B cell (primary cell): ENCODE measurements at regions not wholly inside any gene's neighbourhood (a gene's known extent, or its start where the extent isn't known, plus 50 kb on each side); places are given as distances from the start of the nearest gene placed in this dataset.

Source experiments
- ATAC-seq: fragments of 200-7000 bp; cut with Tn5 transposase; one replicate; pipeline ENCODE4 v1.10.0; 2021; ENCODE audit warnings: low read depth, mild to moderate bottlenecking, moderate number of reproducible peaks, moderate library complexity
- CTCF ChIA-PET: fragments of 350-600 bp; sonication (Branson Sonifier 250); formaldehyde crosslinking; loops from one replicate; lab custom pipeline; 2021; ENCODE audit warnings: antibody characterized with exemption, inconsistent platforms; lab: Charles Lee
- POLR2A ChIA-PET: fragments of 350-600 bp; sonication (Branson Sonifier 250); formaldehyde crosslinking; loops from one replicate; lab custom pipeline; 2021; ENCODE audit warnings: antibody characterized with exemption; lab: Charles Lee
- DNase-seq: peaks from one replicate; pipeline ENCODE4 v3.0.0; 2013
- H2AFZ ChIP-seq: 2 replicates; pipeline ENCODE4 v1.6.1; 2012; ENCODE audit warnings: mild to moderate bottlenecking, low read depth, low read length; ENCODE audit not compliant: insufficient read depth, poor library complexity, severe bottlenecking
- H3K27ac ChIP-seq, 2 donors: 1 replicate in 1 of 2; 2 replicates in 1 of 2; pipeline ENCODE4 v1.5.1; 2012 to 2013; ENCODE audit warnings: low read length in 2 of 2, mild to moderate bottlenecking in 2 of 2, moderate library complexity in 1 of 2
- H3K27me3 ChIP-seq, 4 experiments: fragments of 200-600 bp in 1 of 4; sonication (generic) in 1 of 4; replicated peaks in 1 of 4; 1 replicate in 2 of 4; 2 replicates in 2 of 4; pipeline versions ENCODE4 v1.6.1 to v1.7.0; 2013 to 2016; ENCODE audit warnings: low read length in 3 of 4, mild to moderate bottlenecking in 2 of 4, mixed read lengths in 1 of 4, moderate library complexity in 1 of 4; ENCODE audit not compliant: insufficient read depth in 4 of 4, control insufficient read depth in 3 of 4; ENCODE audit errors: control extremely low read depth in 1 of 4
- H3K36me3 ChIP-seq, 2 experiments: replicated peaks in 1 of 2; 1 replicate in 1 of 2; 2 replicates in 1 of 2; pipeline versions ENCODE4 v1.6.1 to v1.7.1; 2013; ENCODE audit warnings: low read length in 1 of 2; ENCODE audit not compliant: insufficient read depth in 2 of 2, control insufficient read depth in 1 of 2; ENCODE audit errors: control extremely low read depth in 1 of 2, extremely low read depth in 1 of 2
- H3K4me1 ChIP-seq, 2 donors: fragments of 200-600 bp in 1 of 2; sonication (generic) in 1 of 2; 1 replicate in 1 of 2; 2 replicates in 1 of 2; pipeline versions ENCODE4 v1.5.1 to v1.6.1; 2013 to 2017; ENCODE audit warnings: low read length in 2 of 2; ENCODE audit not compliant: control insufficient read depth in 2 of 2, insufficient read depth in 2 of 2
- H3K4me2 ChIP-seq: replicated peaks from 2 replicates; pipeline ENCODE3; 2012; ENCODE audit warnings: mild to moderate bottlenecking, low read depth, low read length; ENCODE audit not compliant: poor library complexity, severe bottlenecking
- H3K4me3 ChIP-seq, 5 experiments: fragments of 200-600 bp in 1 of 5; sonication (generic) in 1 of 5; 1 replicate in 3 of 5; 2 replicates in 2 of 5; pipeline versions ENCODE4 v1.5.1 to v1.7.0; 2011 to 2016; ENCODE audit warnings: low read length in 4 of 5, mild to moderate bottlenecking in 4 of 5, low read depth in 2 of 5, control low read depth in 1 of 5, moderate library complexity in 1 of 5; ENCODE audit not compliant: insufficient read depth in 1 of 5; ENCODE audit errors: control extremely low read depth in 1 of 5, extremely low read depth in 1 of 5
- H3K79me2 ChIP-seq: fragments of 200-600 bp; sonication (generic); one replicate; pipeline ENCODE4 v1.6.0; 2016; ENCODE audit warnings: low read length; ENCODE audit not compliant: control insufficient read depth, insufficient read depth
- H3K9ac ChIP-seq: fragments of 200-600 bp; sonication (generic); 2 replicates; pipeline ENCODE4 v1.6.1; 2017; ENCODE audit warnings: mild to moderate bottlenecking, low read length, moderate library complexity
- H3K9me3 ChIP-seq, 3 donors: one replicate each; pipeline versions ENCODE4 v1.6.1 to v1.7.1; 2013; ENCODE audit warnings: low read length in 2 of 3; ENCODE audit not compliant: control insufficient read depth in 2 of 3, insufficient read depth in 1 of 3; ENCODE audit errors: control extremely low read depth in 1 of 3
- H4K20me1 ChIP-seq: 2 replicates; pipeline ENCODE4 v1.6.0; 2012; ENCODE audit warnings: mild to moderate bottlenecking, low read length; ENCODE audit not compliant: insufficient read depth, control insufficient read depth, poor library complexity, severe bottlenecking
- H3K27ac Mint-ChIP-seq: one replicate; pipeline ENCODE4 v1.8.0; 2021; ENCODE audit warnings: mixed read lengths
- H3K27me3 Mint-ChIP-seq: one replicate; pipeline ENCODE4 v1.8.0; 2021; ENCODE audit warnings: mixed read lengths
- H3K4me1 Mint-ChIP-seq: one replicate; pipeline ENCODE4 v1.8.0; 2021; ENCODE audit warnings: mixed read lengths
- H3K4me3 Mint-ChIP-seq: one replicate; pipeline ENCODE4 v1.8.0; 2021; ENCODE audit warnings: mixed read lengths
- H3K9me3 Mint-ChIP-seq: one replicate; pipeline ENCODE4 v1.8.0; 2022; ENCODE audit warnings: mixed read lengths; ENCODE audit not compliant: insufficient read depth
- EZH2 ChIP-seq: IDR thresholded peaks from 2 replicates; pipeline ENCODE4 v1.6.1; 2012; ENCODE audit warnings: borderline replicate concordance, low read depth, mild to moderate bottlenecking, moderate library complexity, low read length; ENCODE audit not compliant: insufficient read depth, poor library complexity, severe bottlenecking
- WGBS: methylation state at CpG from one replicate; pipeline ENCODE4 v1.1.5; 2013; ENCODE audit warnings: missing lambda C conversion rate; ENCODE audit not compliant: insufficient coverage; 5-methylcytosine and 5-hydroxymethylcytosine counted together
- intact Hi-C: fragments of 100-400 bp; cut with micrococcal nuclease; formaldehyde crosslinking; loops from one replicate; pipeline ENCODE4 v1.10.0; 2022
- TF ChIP-seq, protein P1 (sequence below): fragments of 200-600 bp; IDR thresholded peaks from one replicate; pipeline ENCODE4 v1.8.0; 2022; ENCODE audit warnings: antibody characterized with exemption, mild to moderate bottlenecking

DNA sequence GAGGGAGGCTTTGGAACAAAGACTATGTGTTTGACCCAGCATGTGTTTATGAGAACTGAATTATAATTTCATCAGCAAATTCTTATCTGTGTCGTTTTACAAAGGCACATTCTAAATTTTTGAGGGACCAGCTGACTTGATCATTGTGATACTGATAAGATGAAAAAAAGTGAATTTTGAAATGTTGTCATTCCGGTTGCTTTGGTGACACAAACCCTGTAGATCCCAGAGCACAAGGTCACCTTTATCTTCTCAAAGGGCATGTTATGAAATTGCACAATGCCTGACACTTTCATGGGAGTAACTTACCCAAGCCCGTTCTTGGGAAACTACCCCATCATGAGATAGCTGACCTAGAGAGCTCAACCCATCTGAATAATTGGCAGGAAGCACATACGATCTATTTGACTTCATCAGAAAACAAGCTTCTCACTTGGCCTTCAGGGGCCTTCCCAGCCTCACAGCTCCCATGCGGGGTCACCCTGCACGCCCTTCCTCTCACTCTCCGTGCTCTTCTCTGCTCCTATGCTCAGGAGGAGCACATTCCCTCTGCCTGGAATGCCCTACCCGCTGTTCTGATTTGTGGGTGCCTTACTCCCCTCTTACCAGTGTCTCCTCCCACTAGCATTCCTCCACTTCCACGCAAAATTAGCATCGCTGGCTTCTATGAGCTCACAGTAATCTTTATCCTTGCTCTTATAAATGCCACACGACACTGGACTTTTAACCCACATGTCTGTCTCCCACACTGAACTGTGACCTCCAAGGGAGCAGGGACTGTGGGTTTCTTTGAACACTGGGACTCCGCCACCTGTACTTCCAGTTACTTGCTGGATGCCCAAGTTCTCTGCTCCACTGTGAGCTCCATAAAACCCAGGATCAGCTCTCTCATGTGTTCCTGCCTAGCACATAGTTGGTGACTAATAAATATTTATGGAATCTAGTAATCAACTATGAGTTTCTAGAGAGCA is 555.8 kb upstream of the ID2 start:
- Histone ChIP-seq H3K4me3 (no peak overlapping the region), H3K27me3 (no peaks in the 10 kb centered on the region), H3K27ac (no peak overlapping the region), H3K4me2 (no peak overlapping the region), H4K20me1 (no peaks in the 10 kb centered on the region), H2AFZ (no peak overlapping the region), H3K9me3 (no peaks in the 10 kb centered on the region), H3K79me2 (no peaks in the 10 kb centered on the region), H3K4me1 (no peaks in the 10 kb centered on the region), H3K36me3 (no peaks in the 10 kb centered on the region), H3K9ac (no peak overlapping the region)
- intact Hi-C loops = no loop called here
- DNase-seq (no peak), ATAC-seq (no peak)
- peaks cover 33% of the 10 kb centered on the region for H3K27me3 Mint-ChIP-seq
- ChIA-PET CTCF (no interaction called here), POLR2A (no interaction called here)
- TF ChIP-seq, protein P1, sequence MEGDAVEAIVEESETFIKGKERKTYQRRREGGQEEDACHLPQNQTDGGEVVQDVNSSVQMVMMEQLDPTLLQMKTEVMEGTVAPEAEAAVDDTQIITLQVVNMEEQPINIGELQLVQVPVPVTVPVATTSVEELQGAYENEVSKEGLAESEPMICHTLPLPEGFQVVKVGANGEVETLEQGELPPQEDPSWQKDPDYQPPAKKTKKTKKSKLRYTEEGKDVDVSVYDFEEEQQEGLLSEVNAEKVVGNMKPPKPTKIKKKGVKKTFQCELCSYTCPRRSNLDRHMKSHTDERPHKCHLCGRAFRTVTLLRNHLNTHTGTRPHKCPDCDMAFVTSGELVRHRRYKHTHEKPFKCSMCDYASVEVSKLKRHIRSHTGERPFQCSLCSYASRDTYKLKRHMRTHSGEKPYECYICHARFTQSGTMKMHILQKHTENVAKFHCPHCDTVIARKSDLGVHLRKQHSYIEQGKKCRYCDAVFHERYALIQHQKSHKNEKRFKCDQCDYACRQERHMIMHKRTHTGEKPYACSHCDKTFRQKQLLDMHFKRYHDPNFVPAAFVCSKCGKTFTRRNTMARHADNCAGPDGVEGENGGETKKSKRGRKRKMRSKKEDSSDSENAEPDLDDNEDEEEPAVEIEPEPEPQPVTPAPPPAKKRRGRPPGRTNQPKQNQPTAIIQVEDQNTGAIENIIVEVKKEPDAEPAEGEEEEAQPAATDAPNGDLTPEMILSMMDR = no peak
- no peak for TF ChIP-seq EZH2
- H3K9me3 Mint-ChIP-seq = no peaks in the 10 kb centered on the region
- H3K27ac Mint-ChIP-seq = no peak overlapping the region
- no peak overlapping the region for H3K4me3 Mint-ChIP-seq
- WGBS = 94% methylated on average over 10 of the region's 12 CpGs
- no peaks in the 10 kb centered on the region for H3K4me1 Mint-ChIP-seq

DNA sequence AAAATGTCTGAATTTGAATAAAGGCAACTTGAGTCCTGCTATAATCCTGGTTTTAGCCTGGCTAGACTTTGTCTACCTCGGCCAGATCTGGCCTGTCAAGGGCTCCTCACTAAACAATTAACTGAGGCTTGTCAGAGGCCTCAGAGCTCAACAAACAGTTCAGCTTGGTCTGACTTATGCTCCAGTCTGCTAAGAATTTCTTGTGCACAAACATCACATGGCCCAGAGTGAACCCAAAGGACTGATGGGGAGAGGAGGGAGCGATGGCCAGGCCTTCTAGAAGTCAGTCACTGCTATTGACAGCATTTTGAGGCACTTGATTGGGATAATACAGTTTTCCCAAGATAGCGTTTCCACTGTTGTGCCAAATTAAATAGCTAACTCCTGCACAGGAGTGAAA is 555.1 kb upstream of the ID2 start:
- H3K27ac Mint-ChIP-seq = no peak overlapping the region

More for the DNA sequence above, 555.1 kb upstream of the ID2 start:
- H3K4me1 ChIP-seq = no peaks in the 10 kb centered on the region
- POLR2A ChIA-PET = no interaction called here
- DNase-seq = no peak
- H4K20me1 ChIP-seq = no peaks in the 10 kb centered on the region
- no peaks in the 10 kb centered on the region for H3K36me3 ChIP-seq
- no peaks in the 10 kb centered on the region for H3K27me3 ChIP-seq
- no peak for ATAC-seq
- H3K27me3 Mint-ChIP-seq = peaks cover 30% of the 10 kb centered on the region
- no peak overlapping the region for H3K9ac ChIP-seq
- TF ChIP-seq, protein P1 = no peak
- TF ChIP-seq EZH2 = no peak
- no peak overlapping the region for H3K4me3 ChIP-seq
- no peaks in the 10 kb centered on the region for H3K9me3 ChIP-seq
- CTCF ChIA-PET = no interaction called here
- no peak overlapping the region for H3K4me3 Mint-ChIP-seq
- WGBS = 95% methylated on average over 3 of the region's 3 CpGs
- no peak overlapping the region for H2AFZ ChIP-seq
- H3K27ac ChIP-seq = no peak overlapping the region
- intact Hi-C loops = no loop called here
- no peaks in the 10 kb centered on the region for H3K4me1 Mint-ChIP-seq
- H3K4me2 ChIP-seq = no peak overlapping the region
- no peaks in the 10 kb centered on the region for H3K9me3 Mint-ChIP-seq
- H3K79me2 ChIP-seq = no peaks in the 10 kb centered on the region
